GM21528 (cell line): ENCODE measurements at regions not wholly inside any gene's neighbourhood (a gene's known extent, or its start where the extent isn't known, plus 50 kb on each side); places are given as distances from the start of the nearest gene placed in this dataset.
"Not testable (repeated sequence)": the region's sequence is repeated elsewhere in the genome, so short reads cannot be mapped to it uniquely, and the experiment has no call there.

Source experiments
- ATAC-seq: cut with Tn5 transposase; IDR thresholded peaks from one replicate; pipeline ENCODE4 v1.9.1; 2021; ENCODE audit warnings: mild to moderate bottlenecking, moderate library complexity; ENCODE audit not compliant: unreplicated experiment, low FRiP score

DNA sequence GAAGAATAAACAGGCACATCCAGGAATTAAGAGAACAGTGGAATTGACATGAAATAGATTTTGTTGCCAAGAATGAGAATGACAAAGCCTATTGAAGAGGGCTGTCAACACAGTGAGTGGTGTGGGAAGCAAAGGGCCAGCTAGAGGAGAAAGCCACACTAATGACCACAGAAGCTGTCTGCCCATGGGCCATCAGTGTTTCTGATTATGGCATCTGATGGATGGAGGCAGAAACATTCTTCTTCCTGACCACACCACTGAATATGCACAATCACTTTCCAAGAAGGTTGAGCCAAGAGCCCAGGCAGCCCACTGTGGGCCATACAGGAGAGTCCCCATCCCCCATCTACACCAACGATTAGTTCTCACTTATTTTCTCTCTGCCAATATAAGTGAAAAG, 146.0 kb upstream of the SH3BP4 start:
- ATAC-seq: no peak

DNA sequence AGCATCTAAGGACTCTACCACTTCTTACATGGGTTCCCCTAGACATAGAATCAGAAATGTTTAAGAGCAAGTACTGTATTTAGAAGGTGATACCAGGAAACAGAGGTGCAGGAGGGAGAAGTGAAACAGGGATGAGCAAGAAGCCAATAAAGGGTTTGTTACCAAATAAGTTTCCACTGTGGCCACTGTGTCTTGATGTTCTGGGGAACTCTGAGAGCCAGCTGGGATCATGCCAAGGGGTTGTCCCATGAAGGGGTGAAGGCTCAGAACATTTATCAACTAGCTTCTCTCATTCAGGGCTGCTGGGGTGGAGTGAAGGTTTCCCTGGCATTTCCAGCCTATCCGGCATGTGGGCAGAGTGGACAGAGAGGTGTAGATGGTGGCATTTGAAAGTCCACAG, 147.1 kb upstream of the SH3BP4 start:
- no peak for ATAC-seq

DNA sequence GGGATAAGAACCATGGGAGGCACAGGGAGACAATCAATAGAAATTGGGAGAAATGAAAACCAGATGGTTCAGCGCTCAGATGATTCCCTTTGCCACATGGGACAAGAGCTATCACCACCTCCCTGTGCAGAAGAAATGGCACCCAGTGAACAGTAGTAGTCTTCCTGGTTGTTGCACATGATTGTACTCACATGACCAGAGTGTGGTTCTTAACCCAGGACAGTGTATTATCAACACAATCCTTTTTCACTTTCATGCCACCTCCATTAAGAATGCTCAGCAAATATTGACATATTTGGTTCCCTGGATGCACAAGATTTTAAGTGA, 149.0 kb upstream of the SH3BP4 start:
- ATAC-seq: no peak

DNA sequence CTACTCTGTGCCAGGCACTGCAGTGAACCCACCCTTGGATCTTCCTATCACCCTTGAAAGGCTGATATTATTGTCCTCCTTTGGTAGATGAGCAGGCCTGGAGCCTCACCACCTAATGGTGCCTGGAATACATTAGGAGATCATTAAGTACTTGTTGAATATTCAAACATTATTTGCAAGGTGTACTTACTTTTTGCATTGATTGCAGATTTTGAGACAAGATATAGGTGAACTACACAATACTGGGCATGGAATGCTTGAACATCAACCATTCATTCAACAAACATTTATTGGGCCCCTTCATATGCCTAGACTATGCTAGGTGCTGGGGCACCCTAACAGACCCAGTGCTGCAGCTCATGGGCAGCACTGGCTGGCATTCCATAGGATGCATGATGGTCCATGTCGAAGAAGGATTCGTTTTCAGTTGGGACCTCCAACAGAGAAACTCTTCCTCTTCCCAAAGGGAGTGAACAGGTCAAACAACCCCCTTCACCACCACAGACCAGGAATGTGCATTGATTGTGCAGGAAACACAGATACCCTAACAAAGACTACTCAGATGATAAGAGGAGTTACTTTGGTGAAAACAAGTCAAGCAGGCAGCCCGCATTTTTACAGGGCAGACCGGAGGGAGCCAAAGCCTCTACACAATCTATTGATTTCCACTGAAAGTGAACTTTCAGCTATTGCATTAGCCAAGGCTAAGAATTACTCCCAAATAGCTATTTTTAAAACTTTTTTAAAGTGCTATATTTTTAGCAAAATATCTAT, 149.6 kb upstream of the SH3BP4 start:
- ATAC-seq: no peak

DNA sequence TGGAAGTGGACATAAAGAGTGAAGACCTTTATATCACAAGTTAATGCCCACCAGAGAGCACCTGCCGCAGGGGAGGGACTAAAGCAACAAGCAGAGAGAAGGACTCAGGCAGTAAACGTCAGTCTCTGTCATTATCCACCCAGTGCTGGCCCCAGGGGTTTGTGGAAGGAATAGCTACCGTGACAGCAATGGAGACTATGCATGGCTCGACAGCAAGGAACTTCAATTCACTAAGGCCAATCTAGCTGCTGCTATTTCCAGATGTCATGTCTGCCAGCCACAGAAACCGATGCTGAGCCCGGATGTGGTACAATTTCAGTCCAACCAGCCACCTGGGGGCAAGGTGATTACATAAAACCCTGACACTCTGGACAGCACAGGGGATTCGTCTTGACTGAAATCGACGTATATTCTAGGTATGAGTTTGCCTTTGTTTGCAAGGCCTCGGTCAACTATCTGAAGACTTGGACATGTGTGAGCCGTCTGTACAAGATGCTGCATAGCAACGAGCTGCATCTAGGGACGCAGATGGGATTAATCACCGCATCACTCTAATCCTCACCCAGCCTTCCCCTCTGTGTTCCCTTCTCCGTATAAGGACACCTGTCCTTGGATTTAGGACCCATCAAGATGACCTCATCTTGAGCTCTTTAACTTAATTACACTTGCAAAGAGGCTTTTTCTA, 154.1 kb upstream of the SH3BP4 start:
- ATAC-seq: no peak

DNA sequence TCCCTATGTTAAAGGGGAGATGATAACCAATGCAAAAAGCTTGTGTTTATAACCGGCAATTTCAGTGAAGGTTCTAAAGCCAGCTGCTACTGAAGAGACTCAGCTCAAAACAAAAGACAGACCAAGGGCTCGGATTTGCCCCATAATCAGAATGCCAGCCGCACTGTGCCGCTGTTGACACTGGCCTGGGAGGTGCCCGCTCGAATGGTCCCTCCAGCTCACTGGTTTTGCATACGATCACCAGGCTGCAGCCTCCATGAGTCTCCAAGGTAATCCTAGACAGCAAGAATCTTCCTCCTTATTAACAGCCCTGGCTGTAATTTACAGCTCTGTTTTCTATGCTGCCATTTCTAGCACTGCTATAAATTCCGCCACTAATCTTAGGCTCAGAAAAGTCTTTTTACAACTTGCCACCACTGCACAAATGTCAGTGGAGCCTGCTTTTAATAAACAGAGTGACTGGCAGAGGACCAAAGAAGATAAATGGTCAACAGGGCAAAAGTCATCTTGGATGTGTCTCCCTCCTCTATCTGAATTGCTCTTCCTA, 155.7 kb upstream of the SH3BP4 start:
- no peak for ATAC-seq

DNA sequence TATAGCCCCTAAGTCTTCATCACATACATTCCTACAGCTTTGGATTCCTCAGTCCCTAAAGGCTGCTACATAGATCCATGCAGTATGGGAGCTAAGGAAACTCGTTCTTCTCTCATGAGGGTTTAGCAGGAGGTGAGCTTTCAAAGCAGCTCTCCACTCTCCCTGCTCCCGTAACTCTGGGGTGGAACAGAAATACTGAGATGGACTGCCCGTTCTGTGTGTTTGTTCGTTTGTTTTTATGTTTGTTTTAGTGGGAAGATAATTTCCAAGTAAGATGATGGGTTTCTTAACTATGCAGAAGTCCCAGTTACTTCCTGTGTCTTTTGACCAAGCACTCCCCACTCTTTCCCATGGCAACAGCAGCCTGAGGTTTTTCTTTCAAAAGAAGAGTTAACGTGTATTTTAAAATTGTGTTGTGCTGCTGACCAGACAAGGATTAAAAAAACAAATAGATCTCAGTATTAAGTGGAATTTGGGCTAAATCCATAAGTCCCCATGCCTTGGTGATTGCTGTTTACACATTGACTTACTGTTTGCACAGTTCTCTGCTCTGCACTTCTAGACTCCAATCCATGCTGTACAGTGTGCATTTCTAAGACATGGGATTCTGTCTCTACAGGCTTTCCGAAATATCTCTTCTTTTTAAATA, 156.4 kb upstream of the SH3BP4 start:
- ATAC-seq: no peak

DNA sequence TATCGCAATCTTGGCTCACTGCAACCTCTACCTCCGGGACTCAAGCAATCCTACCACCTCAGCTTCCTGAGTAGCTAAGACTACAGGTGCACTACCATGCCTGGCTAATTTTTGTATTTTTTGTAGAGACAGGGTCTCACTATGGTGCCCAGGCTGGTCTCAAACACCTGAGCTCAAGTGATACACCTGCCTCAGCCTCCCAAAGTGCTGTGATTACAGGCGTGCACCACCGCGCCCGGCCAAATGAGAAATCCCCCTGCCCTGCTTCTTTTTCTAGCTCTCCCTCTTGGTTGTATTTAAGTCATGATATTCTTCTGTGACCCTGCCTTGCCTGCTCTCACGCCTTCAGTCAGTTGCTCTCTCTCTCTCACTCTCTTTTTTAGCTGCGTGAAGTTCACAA, 157.0 kb upstream of the SH3BP4 start:
- no peak for ATAC-seq

DNA sequence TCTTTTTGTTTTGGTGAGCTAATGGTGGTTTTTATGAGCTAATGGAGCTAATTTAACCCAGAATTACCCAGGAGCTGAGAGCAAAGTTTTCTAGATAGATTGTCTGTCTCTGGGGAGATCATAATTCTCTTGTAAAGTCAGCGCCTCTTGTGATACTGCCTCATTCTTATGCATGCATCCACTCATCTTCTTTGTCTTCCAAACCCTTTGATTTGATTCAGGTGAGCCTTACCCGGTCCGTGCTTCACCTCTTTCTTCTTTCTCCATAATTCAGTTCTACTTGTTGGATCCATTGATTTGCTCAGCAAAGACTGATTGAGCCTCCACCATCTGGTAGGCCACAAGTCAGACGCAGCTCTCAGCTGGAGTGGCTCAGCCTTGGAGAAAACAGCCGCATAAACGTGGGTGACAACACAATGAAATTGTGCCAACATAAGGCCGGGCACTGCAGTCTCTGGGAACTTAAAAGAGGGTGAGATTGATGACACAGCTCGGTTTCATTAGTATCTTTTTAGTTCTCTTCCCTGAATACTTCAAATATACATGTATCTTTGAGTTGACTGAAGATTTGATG, 158.5 kb upstream of the SH3BP4 start:
- ATAC-seq: no peak

DNA sequence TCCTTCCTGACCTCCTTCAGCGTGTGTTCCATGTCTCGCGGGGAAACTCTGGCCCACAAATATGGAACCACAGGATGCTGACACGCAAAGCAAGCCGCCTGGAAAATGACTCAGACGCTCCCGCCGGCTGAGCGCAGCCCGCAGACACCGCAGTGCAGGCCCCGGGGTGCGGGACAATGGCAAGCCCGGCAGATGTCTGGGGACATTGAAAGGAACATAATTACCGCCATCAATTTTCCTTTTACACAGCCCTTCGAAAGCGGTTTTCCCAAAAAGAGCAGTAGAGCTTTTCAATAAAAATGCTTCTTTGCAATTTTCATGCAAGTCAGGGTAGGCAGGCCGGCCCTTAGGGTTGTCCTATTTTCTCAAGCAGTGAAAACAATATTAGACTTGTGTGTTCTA, 159.2 kb upstream of the SH3BP4 start:
- ATAC-seq: no peak

DNA sequence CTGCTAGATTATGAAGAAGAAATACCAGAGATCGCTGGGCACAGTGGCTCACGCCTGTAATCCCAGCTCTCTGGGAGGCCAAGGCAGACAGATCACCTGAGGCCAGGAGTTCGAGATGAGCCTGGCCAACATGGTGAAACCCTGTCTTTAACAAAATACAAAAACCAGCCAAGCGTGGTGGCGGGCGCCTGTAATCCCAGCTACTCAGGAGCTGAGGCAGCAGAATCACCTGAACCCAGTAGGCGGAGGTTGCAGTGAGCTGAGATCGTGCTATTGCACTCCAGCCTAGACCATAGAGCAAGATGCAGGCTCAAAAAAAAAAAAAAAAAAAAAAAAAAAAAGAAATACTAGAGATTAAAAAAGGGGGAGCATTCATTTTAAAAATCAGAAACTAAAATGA, 159.7 kb upstream of the SH3BP4 start:
- ATAC-seq: not testable (repeated sequence)

DNA sequence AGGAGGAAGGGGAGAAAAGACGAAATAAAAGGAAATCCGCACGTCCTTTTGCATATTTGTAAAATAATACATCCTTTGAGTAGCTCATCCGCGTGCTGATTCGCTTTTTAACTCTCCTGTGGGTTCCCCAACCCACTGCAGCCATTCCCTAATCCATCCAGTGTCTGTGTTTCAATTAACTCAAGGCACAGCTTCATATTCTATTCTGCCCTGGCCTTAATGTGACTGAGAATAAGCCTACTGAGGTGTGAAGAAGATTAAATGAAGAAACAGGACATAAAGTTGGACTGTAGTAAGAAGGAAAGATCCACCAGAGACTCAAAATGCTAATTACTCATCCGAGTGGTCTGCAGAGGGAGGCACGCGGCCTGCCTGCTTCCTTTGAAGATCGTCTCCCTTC, 161.4 kb upstream of the SH3BP4 start:
- ATAC-seq: no peak

DNA sequence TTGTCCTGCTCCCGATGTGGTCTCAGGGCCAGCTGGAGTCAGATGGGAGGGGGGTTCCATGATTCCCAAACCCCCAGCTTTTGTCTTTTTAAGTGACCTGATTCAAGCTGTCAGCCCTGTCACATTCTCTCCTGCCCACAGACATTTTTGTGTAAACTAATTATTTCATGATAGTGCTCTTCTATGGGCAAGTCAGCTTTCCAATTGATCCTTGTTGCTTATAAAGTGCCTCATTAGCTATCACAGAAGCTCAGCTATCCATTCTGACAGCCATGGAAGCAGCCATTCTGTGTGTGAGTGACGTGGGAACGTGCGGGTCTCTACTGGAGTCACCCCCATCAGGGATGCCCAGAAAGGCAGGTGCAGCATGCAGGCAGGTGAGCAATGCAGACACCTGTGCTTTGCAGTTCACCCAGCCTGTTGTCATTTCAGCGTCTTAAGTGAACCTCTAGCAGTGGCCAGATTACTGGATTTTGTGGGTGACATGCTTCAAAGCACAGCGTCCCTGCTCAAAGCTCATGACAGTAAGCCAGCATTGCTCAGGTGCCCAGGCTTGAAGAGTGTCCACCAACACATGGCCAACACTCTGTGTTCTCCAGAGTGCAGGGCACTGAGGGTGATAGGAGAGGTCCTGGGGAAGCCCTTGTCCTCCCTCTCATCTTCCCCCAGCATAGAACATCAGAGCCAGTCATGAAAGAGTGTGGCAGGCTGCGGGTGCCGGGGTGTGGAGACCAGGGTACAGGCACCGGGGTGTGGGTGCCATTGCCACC, 162.1 kb upstream of the SH3BP4 start:
- no peak for ATAC-seq

DNA sequence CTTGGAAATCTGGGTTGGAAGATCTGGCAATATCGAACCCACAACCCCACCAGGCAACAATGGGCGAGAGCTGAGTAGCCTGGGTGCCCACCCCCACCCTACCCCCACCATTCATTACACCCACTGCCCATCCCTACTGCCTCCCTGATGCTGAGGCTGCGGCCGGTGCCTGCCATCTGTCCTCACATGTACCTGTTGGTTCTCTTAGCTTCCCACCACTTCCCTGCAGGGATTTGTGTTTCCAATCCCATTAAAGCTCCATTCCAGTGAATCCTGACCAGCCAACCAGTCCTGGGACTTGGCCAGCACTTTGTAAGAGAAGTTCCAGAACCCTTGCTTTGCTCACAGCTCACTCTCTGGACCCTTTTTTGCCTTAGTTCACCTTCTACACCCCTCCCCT, 163.0 kb upstream of the SH3BP4 start:
- no peak for ATAC-seq

DNA sequence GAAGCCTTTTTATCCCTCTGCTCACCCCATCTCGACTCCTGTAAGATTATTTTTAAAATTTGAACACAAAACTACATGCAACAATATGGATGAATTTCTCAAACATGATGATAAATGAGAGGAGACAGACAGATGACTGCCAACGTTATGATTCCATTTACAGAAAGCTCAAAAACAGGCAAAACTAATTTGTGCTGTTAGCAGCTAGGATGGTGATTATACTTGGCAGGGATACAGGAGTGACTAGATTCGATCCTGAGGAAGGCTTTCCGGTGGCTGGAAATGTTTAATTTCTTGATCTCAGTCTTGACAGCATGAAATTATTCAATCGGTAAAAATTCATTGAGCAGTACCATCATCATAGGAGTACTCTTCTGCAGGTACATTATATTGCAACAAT, 163.4 kb upstream of the SH3BP4 start:
- no peak for ATAC-seq

DNA sequence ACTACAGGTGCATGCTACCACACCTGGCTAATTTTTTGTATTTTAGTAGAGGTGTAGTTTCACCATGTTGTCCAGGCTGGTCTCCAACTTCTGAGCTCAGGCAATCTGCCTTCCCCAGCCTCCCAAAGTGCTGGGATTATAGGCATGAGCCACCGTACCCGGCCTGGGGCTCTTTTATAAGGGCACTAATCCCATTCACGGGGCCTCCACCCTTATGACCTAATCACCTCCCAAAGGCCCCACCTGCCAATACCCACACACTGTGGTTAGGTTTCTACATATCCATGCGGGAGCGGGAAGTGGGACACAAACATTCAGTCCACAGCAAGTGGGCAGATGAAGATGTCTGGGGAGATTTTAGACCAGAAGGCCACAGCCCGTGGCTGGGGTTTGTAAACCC, 164.7 kb upstream of the SH3BP4 start:
- ATAC-seq: no peak

DNA sequence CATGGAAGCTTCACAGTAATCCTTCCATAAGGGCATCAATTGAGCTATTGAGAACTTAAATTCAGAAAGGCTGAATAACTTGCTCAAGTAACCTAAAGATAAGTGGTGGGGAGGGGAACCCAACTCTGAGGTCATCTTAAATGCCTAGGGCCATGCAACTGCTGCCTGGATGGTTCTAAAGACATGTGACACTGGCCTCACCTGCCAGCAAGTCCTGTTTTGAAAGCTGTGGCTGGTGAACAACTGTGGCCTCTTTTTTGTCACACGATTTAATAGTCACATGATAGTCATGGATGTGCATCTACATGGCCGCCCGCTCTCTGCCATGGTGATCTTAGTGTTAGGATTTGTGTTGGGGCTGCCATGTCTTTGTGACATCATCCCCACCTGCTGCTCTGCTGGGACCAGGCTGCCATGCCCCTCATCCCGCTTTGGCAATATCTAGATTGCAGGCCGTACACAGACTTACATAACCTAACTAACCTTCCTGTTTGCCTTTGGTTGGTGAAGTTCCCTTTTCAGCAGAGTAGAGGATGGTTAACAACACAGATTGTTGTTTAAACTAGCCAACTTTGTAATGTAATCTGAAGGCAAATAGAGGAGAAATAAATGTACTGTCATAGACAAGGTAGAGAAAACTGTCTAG, 177.9 kb upstream of the SH3BP4 start:
- no peak for ATAC-seq

DNA sequence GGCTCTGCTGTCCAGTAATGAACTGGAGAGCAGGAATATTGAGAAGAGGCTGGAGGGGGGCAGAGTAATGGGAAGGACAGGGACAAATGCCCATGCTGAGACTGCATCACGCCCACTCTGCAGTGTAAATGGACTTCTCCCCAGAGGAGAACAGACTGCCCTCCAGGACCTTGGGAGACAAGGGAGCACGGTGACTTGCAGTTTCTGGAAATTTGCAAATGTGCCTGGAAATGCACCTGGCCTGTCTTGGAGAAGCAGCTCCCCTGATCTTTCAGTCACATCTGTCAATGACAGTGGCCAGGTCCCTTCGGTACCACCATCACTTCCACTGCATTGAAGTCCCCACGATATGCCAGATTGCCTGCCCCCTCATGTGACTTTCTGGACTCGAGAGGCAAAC, 178.7 kb upstream of the SH3BP4 start:
- ATAC-seq: no peak

DNA sequence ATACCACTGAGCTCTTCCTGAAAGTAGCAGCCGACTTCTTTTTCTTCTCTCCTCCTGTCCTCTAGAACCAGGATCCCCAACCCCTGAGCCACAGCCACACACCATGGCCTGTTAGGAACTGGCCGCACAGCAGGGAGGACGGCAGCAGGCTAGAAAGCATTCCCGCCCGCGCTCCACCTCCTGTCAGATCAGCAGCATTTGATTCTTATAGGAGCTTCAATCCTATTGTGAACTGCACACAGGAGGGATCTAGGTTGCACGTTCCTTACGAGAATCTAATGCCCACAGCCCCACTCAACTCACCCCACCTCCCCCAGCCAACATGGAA, 179.1 kb upstream of the SH3BP4 start:
- ATAC-seq: no peak

DNA sequence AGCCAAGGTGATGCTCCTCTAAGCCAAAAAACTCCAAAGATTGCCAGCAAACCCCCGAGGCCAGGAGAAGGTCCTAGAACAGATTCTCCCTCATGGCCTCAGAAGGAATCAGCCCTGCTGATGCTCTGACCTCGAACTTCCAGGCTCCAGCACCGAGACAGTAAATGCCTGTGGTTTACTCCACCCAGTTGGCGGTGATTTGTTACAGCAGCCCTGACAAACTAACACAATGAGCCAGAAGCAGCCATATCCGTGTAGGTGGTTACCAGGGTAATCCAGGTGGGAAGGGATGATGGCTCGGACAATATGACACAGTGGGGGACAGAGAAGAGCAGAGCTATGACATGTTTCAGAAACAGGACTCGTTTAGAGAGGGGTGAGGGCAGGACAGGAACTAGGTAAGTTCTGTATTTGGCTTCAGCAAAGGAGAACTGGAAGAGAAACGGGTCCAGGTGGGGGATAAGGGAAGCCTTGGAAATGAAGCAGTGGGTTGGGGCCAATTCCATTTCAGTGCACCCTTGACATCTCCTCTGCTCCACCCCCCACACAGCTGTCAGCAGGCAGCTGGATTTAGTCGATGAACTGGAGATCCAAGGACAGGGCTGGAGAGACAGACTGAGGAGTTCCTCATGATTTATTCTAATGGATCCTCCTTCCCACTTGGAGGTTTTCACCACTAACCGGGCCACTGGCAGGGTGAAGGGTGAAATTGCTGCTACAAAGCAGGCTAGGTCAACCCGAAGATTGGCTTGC, 179.7 kb upstream of the SH3BP4 start:
- no peak for ATAC-seq
